CD4-positive, alpha-beta T cell treated with Interleukin-17A for 1 hour (primary cell): ENCODE measurements at regions not wholly inside any gene's neighbourhood (a gene's known extent, or its start where the extent isn't known, plus 50 kb on each side); places are given as distances from the start of the nearest gene placed in this dataset.
"Not testable (repeated sequence)": the region's sequence is repeated elsewhere in the genome, so short reads cannot be mapped to it uniquely, and the experiment has no call there.

Experiments
- DNase-seq: peaks from one replicate; pipeline ENCODE4 v3.0.0-alpha.2; 2020

GRCh38 chr7:41463770-41464470, 239.0 kb downstream of the INHBA start:
- DNase-seq: no peak

- no peak for DNase-seq
These were observed 243.1 kb downstream of the INHBA start for GRCh38 chr7:41459623-41460261.

- DNase-seq: no peak
These were observed 243.7 kb downstream of the INHBA start for GRCh38 chr7:41459183-41459582.

GRCh38 chr7:41457832-41458437, 245.0 kb downstream of the INHBA start:
- DNase-seq: no peak

GRCh38 chr7:41451826-41452225, 251.1 kb downstream of the INHBA start:
- no peak for DNase-seq

- DNase-seq: no peak
These were observed 253.2 kb downstream of the INHBA start for GRCh38 chr7:41449694-41450093.

GRCh38 chr7:41449286-41449685, 253.6 kb downstream of the INHBA start:
- DNase-seq: no peak

GRCh38 chr7:41448104-41448503, 254.8 kb downstream of the INHBA start:
- DNase-seq: no peak

- no peak for DNase-seq
These were observed 255.3 kb downstream of the INHBA start for GRCh38 chr7:41447450-41448042.

GRCh38 chr7:41446606-41447449, 256.1 kb downstream of the INHBA start:
- DNase-seq: no peak

- DNase-seq: no peak
These were observed 256.9 kb downstream of the INHBA start for GRCh38 chr7:41445946-41446345.

- DNase-seq: no peak
These were observed 257.5 kb downstream of the INHBA start for GRCh38 chr7:41445432-41445831.

GRCh38 chr7:41439515-41439879, 263.4 kb downstream of the INHBA start:
- no peak for DNase-seq

- DNase-seq: no peak
These were observed 264.0 kb downstream of the INHBA start for GRCh38 chr7:41438705-41439514.

GRCh38 chr7:41437257-41438196, 265.4 kb downstream of the INHBA start:
- no peak for DNase-seq

- DNase-seq: no peak
These were observed 266.8 kb downstream of the INHBA start for GRCh38 chr7:41436139-41436538.

GRCh38 chr7:41435020-41435419, 267.9 kb downstream of the INHBA start:
- DNase-seq: not testable (repeated sequence)

- no peak for DNase-seq
These were observed 271.2 kb downstream of the INHBA start for GRCh38 chr7:41431671-41432070.

GRCh38 chr7:41428381-41428780, 274.5 kb downstream of the INHBA start:
- DNase-seq: no peak

GRCh38 chr7:41425926-41426325, 277.0 kb downstream of the INHBA start:
- no peak for DNase-seq

- no peak for DNase-seq
These were observed 281.8 kb downstream of the INHBA start for GRCh38 chr7:41421056-41421455.
